NCI-H128 (cell line): ENCODE measurements at regions not wholly inside any gene's neighbourhood (a gene's known extent, or its start where the extent isn't known, plus 50 kb on each side); places are given as distances from the start of the nearest gene placed in this dataset.
A peak's percentile ranks its signal among the peaks of the same experiment; 100 is the strongest.

Source experiments
- DNase-seq: peaks from one replicate; lab custom pipeline; 2025; ENCODE audit not compliant: unreplicated experiment; lab: John Stamatoyannopoulos, UW

DNA sequence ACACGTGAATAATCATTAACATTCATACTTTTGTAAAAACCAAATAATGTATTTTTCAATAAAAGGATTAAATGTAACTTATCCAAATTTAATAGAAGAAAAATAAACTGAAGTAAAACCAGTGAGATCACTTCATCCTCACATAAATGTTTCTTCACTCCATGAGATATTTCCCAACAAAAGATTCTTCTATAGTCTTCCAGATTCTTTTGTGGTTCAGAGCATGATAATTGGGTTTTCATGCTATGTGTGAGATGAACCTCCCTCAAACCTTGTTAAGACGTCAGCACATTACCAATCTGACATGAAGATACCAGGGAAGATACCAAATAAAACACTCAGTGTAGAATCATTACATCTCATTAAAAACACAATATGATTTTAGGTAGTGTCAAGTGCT lies 62.9 kb upstream of the OXGR1 start:
- DNase-seq = no peak

DNA sequence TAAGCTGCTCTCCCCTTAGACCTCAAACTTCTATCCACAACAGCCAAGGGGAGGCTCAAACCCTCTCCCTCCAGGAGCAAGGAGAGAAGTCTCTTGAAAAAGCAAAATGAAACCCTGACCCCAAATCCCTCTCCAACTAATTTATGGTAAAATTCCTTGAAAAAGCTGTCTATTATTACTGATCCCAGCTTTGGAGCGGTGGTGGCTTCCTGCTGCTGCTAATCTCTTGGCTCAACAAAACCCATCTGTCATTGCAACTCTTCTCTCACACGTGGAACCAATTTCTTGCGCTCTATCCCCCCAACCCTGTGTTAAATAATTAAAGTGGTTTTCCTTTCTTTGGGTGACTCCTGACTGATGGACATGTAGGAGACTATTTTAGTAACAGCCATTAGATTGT lies 64.1 kb upstream of the OXGR1 start:
- no peak for DNase-seq

DNA sequence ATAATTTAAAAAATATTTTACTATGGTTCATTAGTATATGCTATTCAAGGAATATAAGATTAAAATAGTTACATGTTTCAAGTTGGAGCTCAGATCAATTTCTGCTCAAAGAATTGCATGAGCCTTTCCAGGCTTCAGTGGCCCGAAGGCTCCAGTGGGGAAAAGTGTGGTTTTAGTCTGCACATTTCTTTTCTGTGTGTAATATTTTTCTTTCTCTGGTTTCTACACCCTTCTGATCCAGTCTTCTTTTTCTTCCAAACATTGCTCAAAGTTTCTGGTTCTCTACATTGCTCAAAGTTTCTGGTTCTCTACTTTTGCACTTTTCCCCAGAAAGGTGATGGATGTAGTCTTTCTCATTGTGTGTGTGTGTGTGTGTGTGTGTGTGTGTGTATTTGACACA lies 64.7 kb upstream of the OXGR1 start:
- no peak for DNase-seq

DNA sequence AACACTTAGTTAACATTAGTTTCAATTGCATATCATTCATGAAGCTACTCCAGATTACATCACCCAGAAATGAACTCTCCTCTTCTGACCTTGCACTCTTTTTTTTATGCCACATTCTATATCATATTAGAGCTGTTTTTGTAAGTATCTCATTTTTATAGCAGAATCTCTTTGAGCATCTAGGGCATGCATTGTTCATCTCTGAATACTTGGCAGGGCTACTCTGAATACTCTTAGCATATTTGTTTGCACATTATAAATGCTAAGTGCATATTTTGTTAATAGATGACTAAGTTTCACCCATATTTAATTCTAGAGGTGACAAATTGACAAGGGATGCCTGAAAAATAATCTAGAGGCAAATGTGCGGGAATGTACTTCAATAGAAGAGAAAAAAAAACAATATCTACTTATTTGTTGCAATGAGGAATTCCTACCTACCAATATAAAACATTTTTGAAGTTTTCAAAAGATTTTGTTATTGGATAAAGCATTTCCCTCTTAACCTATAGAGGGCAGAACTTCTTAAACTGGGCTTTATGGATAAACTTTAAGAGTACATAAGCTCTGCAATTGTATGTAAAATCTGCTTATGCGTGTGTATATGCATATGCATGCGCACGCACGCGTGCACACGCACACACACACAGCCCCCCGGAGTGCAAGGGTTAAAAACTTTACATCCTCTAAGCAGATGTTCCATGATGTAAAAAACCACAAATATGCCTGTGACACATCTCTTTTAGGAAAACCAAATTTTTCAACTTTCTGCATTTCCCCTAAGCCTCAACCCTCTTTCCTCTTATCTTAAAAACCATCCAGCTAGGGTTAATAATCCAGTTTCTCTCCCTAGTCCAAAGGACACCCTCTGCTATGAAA lies 73.0 kb upstream of the OXGR1 start:
- DNase-seq = no peak

DNA sequence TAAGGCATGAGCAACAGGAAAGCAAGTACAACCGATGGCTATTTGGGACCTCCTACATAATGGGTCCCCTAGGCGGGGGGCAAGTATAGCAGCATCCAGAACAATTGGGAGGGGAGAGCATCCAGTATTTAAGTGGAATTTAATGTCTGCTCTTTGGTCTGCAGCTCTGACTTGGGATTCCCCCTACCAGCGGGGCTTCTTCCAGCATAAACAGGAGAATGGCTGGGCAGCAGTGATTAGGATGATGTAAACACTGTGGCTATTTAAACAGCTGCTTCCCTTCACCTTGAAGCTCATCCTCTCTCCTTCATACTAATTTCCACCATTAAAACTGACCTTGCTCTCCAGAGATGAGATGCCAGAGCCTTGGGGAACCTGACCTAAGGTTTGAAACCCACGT lies 73.9 kb upstream of the OXGR1 start:
- DNase-seq = no peak

DNA sequence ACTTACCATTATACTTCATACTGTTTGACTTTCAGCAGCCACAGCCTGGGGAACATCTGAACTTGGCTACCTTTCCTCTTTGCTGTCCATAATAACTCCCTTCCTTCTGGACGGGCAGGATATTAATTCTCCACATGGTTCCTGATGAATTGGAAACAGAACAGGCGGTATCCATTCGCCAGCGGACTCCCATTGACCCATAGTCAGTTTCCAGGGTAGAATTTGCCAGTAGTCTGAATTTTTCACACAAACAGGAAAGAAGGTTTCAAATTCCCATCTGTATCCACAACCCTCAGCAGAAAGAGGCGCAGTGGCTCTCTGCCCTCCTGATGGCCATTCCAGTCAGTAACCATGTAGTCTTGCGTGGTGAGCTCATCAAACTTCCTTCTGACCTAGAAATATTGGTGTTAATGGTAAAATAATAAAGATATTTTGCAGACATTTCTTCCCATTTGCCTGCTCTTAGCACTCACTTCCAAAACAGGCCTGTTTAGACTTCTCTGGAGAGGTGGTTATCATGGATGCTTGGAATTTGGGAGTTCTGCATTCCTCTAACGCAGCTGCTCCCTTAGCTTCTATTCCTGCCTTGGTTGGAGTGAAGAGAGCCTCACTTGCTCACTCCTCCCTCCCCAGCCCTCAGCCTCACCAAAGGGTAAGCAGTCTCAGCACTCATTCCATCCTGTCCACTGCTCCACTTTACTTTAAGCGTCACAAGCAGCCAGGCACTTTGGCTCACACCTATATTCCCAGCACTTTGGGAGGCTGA lies 75.0 kb upstream of the OXGR1 start:
- no peak for DNase-seq

DNA sequence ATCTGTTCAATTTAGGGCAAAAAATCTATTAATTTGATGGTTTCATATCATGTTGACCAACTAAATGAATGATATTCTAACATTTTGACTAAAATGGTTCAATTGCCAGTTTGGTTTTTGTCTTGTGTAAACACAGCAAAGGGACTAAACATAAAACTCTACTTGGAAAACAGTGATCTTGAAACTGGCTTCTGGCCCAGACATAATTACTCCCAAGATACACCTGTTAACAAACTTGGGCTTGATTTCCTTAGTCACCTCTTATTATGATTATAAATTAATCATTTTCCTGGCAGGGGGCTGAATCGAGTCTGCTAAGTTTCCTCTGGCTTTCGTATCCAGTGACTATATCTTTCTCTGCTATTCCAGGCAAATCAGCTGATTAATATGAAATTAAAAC lies 78.0 kb upstream of the OXGR1 start:
- no peak for DNase-seq

DNA sequence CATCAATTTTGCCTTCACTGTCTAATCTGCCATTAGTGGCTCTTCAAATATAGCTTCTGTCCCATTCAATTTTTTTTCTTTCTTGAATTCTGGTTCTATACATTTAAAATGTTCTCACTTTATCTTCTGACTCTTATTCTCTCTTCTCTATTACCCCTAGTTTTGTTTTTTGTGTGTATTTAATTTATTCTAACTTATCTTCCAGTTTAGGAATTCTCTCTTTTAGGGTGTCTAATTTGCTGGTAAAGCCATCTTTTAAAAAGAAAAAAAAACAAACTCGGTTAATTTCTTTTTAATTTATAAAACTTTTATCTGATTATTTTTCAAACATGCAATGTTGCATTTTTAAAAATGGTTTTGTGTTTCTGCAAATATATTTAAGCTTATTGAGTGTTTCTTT lies 80.3 kb upstream of the OXGR1 start:
- no peak for DNase-seq

DNA sequence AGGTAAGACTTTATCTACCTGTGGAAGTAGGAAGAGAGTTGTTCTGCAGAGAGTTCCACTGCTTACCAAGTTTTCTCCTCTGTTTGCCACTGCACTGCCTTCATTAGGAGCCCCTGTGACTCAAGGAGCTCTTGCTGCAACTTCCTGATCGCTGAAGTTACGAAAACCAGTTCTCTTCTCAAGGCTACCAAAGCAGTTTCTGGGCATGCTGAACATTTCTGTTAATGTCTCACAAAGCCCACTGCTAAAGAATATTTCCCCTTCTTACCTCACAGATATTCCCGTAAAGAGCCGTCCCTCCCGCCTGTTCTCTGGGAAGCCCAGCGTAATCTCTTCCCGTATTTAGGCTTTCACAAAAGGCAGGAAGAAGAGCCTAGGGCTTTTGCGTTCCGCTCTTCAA lies 82.6 kb upstream of the OXGR1 start:
- DNase-seq = no peak

DNA sequence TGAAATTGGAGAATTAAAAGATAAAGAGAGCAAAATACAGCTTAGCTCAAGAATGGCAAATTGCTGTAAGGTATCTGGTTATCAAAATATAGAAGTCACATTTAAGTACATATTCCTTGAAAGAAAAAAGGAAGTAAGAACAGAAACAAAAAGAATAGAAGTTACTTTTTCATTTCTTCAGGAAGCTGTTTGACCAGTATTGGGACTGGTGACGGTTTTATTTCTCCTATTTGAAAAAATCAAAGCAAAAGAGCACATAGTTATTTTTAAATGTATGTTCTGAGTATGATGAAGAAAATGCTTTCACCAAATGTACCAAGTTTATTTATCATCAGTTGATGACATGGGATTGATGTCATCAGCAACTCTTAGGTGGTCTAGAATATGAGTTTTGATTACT lies 83.1 kb upstream of the OXGR1 start:
- no peak for DNase-seq

DNA sequence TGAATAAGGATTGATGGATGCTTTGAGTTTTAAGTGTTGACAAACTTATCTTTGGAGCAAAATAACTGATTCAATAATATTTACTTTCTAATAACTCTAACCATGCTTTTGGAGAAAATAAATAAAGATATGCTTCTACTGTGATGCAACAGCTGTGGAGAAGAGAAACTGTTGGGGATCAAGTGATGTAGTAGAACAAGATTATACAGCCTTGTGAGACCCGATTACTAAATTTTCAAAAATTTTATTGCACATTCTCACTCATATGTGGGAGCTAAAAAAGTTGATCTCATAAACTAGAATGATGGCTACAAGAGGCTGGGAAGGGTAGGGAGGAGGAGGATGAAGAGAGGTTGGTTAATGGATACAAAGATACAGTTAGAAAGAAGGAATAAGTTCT lies 85.5 kb upstream of the OXGR1 start:
- DNase-seq = no peak

DNA sequence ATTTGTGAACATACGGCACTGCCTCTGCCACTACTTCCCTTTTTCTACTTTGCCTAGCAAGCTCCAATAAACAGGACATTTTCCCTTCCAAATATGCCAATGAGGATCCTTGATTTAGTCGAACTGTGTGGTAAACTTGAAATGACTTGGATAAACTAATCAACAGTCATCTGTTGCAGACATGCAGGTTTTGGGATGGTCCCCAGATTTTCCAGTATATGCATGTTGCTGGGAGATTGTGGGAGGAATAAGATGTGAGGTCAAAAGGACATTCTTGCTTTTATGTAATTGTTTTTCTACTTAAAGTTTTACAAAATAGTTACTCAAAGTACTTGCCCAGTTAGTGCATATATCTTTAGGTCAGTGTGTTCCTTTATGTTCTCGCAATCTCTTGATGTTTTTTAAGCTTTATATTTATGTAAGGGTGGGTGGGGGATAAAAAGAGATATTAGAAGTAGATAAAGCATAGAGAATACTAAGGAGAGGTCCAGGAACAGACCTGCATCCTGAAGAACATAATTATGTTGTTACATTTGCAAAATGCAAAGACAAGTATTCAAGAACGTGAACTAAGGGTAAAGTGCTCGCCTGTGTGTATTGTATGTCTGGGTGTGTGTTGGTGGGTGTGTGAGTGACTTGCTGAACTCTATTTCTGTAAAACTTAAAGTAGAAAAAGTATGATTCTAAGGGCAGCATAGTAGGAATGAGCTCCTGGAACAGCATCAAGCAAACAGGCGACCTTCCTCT lies 88.4 kb upstream of the OXGR1 start:
- DNase-seq = no peak

DNA sequence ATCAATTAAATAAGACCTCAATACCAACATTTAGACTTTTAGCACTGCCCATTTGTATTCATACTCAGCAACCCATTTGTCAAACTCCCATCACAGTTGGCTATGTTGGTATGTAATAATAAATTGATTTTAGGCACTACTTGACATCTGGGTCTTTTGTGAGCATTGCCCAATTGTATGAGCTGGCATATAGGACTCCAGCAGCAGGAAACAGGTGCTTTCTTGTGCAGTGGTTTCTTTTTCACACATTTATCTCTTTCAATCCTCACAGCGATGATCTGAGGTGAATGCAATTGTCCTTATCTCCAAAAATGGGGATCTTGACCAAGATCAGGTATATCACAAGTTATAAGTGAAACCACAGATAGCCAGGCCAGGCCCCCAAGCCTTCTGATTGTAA lies 96.9 kb upstream of the OXGR1 start:
- no peak for DNase-seq

DNA sequence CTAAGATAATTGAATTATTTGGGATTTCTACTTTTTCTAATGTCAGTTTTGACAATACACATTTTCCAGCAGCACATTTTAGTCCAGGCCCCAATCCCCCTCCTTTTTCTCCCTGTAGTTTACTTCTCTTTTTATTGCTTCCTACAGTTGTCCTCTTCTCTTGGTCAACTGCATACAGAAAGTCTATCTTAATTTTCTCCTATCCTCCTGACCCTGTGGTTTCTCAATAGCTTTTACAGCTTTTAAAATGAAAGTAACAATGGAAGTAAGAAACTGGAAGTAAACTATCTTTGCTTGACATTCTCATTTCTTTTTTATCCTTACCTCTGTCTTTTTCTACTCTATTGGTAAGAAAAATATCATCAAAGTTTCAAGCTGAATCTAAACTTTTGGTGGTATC lies 106.5 kb upstream of the OXGR1 start:
- DNase-seq = no peak

DNA sequence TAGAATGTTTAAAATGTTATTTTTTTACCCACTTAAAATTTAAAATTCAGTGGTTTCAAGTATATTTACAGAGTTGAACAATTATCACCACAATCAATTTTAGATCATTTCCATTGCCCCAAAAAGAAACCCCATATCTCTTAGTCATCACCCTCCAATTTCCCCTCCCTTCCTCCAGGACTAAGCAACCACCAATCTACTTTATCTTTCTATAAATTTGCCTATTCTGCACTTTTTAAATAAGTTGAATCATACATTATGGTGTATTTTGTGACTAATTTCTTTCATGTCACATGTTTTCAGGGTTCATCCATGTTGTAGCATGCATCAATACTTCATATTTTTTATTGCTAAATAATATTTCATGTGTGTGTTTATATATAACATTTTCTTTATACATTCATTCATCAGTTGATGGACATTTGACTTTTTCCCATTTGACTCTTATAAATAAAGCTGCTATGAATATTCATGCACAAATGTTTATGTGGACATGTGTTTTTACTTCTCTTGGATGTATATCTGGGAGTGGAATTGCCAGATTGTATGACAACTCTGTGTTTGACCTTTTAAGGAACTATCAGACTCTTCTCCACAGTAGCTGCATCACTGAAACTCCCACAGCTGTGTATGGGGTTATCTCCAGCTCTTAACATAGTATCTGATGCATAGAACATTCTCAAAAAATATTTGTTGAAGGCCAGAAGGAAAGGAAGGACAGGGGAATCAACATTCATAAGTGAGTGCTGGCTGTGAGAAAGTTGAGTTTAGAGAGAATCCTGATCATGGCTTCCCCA lies 107.8 kb upstream of the OXGR1 start:
- no peak for DNase-seq

DNA sequence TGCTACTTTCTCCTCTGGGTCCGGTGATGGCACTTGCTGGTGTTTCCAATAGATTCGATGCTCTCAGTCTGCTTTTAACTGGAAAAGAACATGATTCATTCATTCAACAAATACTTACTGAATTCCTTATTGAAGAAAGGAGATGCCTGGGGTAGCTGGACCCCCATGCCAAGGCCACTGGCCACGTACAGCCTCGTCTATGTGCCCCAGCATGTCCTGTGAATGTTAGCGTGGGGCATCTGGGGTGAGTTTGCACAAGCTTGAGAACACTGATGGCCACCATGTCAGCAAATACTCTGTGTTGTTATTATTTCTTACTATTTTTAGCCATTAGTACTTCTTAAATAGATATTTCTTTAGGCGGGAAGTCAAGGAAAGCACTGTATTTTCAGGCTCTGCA lies 112.0 kb upstream of the OXGR1 start:
- DNase-seq = no peak

DNA sequence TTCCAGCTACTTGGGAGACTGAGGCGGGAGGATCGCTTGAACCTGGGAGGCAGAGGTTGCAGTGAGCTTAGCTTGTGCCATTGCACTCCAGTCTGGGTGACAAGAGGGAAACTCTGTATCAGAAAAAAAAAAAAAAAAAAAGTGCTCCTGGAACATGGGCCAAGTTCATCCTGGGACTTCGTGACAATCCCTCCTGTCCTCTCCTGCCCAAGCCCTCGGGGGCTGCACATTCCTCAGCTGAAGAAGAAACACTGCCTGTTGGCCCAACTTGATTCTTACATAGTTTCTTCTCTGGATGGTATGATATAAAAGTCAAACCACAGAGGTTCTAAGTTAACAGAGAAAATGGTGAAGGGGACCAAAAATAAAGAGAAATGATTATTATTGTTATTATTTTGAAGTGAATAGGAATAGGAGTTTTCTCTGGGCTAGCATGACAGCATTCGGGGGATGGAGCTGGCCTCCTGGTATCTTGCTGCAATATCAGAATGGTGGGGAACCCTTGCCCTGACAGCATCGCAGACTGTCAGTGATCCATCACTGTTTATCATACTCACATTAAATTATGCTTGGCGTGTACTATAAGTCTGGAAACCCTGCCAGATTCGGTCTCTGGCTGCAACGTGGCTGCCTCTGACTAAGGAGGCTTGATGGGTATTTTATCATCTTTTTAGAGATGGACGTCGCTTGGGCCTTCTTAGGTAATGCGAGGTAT lies 113.7 kb upstream of the OXGR1 start:
- DNase-seq = no peak

DNA sequence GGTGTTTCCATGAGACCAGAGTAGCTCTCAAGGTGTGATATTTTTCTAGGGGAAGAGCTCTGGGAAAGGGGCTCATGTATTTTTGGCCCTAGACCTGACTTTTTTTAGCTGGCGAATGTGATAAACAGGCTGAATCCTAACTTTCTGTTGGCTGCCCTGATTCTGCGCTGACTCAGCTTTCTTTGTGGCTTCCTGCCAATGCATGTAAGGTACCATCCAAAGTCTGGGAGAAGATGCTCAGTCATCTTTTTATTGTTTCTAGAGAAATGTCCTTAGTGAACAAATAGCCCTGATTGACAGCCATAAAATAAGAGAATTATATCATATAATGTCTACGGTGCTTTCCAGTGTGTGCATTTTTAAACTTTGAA lies 113.6 kb upstream of the MBNL2 start:
- DNase-seq = no peak

DNA sequence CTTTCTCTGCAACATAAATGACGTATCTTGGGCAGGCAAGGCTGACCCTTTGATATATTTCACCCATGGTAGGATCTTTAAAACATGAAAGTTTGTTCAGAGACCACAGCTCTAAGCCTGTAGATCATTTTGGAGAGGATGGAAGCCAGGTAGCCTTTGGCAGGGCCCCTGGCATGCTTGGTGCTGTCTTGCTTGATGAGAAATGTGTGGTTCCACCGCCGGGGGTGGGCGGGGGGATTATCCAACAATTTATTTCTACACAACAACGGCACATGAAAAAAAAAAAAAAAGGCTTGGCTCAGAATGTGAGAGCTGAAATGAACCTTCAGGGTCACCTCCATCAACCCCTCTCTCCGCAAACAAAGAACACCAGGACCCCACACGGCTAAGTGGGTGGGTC lies 112.9 kb upstream of the MBNL2 start:
- DNase-seq = no peak

DNA sequence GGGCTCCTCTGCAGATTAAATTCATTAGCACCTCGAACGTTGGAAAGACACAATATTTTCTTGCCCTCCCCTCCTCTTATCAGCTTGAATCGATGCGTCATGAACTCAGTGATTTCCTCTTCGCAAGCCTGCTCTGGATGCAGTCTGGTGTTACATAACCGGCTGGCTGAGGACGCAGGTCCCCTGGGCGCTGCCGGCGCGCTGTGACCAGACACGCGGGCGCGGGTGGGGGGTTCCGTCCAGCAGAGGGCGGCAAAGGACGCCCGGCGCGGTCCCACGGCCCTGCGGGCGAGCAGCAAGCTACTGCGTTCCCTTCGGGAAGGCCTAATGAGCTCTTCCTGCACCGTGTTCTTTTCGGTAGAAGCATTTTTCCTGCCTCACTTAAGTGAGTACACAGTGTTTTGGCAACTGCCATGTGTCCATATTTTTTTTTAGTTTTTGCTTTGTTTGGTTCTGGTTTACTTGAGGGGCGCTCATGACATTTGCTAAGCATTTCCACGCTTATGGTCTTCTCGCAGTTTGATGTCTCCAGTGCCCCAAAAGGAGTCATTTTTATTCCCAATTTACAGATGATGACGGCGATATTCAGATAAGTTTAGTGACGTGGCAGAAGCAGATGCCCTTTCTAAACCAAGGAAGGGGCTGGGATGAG lies 112.2 kb upstream of the MBNL2 start:
- DNase-seq = peak; percentile 56
